ENCODE measurements at regions not wholly inside any gene's neighbourhood (a gene's known extent, or its start where the extent isn't known, plus 50 kb on each side); places are given as distances from the start of the nearest gene placed in this dataset.

GRCh38 chr14:71616013-71616412 is 316.2 kb upstream of the RGS6 start:
- no peak for DNase-seq (ENCODE audit: low spot score)
- no peak overlapping the region for H3K4me2 ChIP-seq
- H3K27ac Mint-ChIP-seq, result no peak overlapping the region
- no peak for TF ChIP-seq ZNF331 (CRISPR knock-in tag; IDR thresholded peaks at IDR 0.05; ENCODE audit: low read depth)
- TF ChIP-seq EZH2 (IDR thresholded peaks at IDR 0.05; ENCODE audit: low read depth, unreplicated experiment), result no peak
- TF ChIP-seq CTCF (conservative IDR thresholded peaks at IDR 0.05; ENCODE audit: low read depth in 2 of 2), result no peak
- no peak for TF ChIP-seq REST (IDR thresholded peaks at IDR 0.05; ENCODE audit: unreplicated experiment)
- no peak for TF ChIP-seq ZNF462 (CRISPR knock-in tag; IDR thresholded peaks at IDR 0.05)
- TF ChIP-seq ZNF114 (CRISPR knock-in tag; IDR thresholded peaks at IDR 0.05), result no peak
- no peak for TF ChIP-seq JUNB (IDR thresholded peaks at IDR 0.05; ENCODE audit: unreplicated experiment)
- no peak for TF ChIP-seq STAT1 (IDR thresholded peaks at IDR 0.05; ENCODE audit: unreplicated experiment)
- TF ChIP-seq ETS1 (IDR thresholded peaks at IDR 0.05), result no peak
- TF ChIP-seq NANOG (IDR thresholded peaks at IDR 0.05; ENCODE audit: borderline replicate concordance), result no peak
- no peak for TF ChIP-seq POLR2AphosphoS5 (IDR thresholded peaks at IDR 0.05; ENCODE audit: low read depth)
- TF ChIP-seq CREB1 (CRISPR knock-in tag; IDR thresholded peaks at IDR 0.05; ENCODE audit: low read depth), result no peak
- H3K9me3 Mint-ChIP-seq, result no peaks in the 10 kb centered on the region
- peaks cover 12% of the 10 kb centered on the region for H3K9me2 ChIP-seq (ENCODE audit: insufficient read depth)
- peaks cover 2% of the 10 kb centered on the region for H3K27me3 Mint-ChIP-seq (ENCODE audit: insufficient read depth, low read depth, poor library complexity)
- H3K4me1 Mint-ChIP-seq, result peaks cover 26% of the 10 kb centered on the region
- H2AFZ ChIP-seq, result no peak overlapping the region
- H3K4me3 ChIP-seq, result no peak overlapping the region
- H3K79me2 ChIP-seq (replicated peaks; ENCODE audit: insufficient read depth), result peaks cover 13% of the 10 kb centered on the region; the same call in 1 of the 2 replicates
- H4K20me1 ChIP-seq (replicated peaks; ENCODE audit: insufficient read depth), result no peaks in the 10 kb centered on the region
- H3K27me3 ChIP-seq (ENCODE audit: insufficient read depth), result no peaks in the 10 kb centered on the region
- no peak overlapping the region for H3K27ac ChIP-seq (ENCODE audit: low read depth)
- no peaks in the 10 kb centered on the region for H3K36me3 ChIP-seq (ENCODE audit: insufficient read depth)
- no peaks in the 10 kb centered on the region for H3F3A ChIP-seq (replicated peaks; ENCODE audit: low read depth)
- H3K4me3 Mint-ChIP-seq, result no peak overlapping the region
- peaks cover 4% of the 10 kb centered on the region; the same call in 1 of the 2 replicates for H3K4me1 ChIP-seq (ENCODE audit: insufficient read depth)
- H3K36me3 Mint-ChIP-seq (ENCODE audit: low read depth), result peaks cover 9% of the 10 kb centered on the region
- ATAC-seq, result no peak

Measured in GM23338 (cell line).